Heart left ventricle (tissue), 16 donors: ENCODE measurements at regions not wholly inside any gene's neighbourhood (a gene's known extent, or its start where the extent isn't known, plus 50 kb on each side); places are given as distances from the start of the nearest gene placed in this dataset.

Experiments used
- ATAC-seq, 4 donors: fragments of 200-7000 bp; cut with Tn5 transposase; one replicate each; pipeline ENCODE4 v1.9.1; 2020 to 2022; ENCODE audit warnings: moderate library complexity in 4 of 4, mild to moderate bottlenecking in 3 of 4, moderate number of reproducible peaks in 1 of 4
- DNase-seq, 5 donors: peaks; one replicate each; pipeline ENCODE4 v3.0.0-alpha.2; 2020
- H3K27ac ChIP-seq, 12 donors: fragments of 200-600 bp; sonication (generic) in 4 of 12; one replicate each; pipeline versions ENCODE4 v1.5.0 to v1.8.0; 2016 to 2022; ENCODE audit warnings: mild to moderate bottlenecking in 2 of 12
- H3K27me3 ChIP-seq, 9 donors: fragments of 200-600 bp; sonication (generic) in 2 of 9; one replicate each; pipeline versions ENCODE4 v1.5.1 to v1.8.0; 2016 to 2022; ENCODE audit warnings: mild to moderate bottlenecking in 3 of 9
- H3K36me3 ChIP-seq, 9 donors: fragments of 200-600 bp; sonication (generic) in 2 of 9; one replicate each; pipeline versions ENCODE4 v1.5.0 to v1.8.0; 2018 to 2022; ENCODE audit warnings: mild to moderate bottlenecking in 2 of 9
- H3K4me1 ChIP-seq, 12 donors: fragments of 200-600 bp; sonication (generic) in 4 of 12; one replicate each; pipeline versions ENCODE4 v1.5.0 to v1.8.0; 2016 to 2022; ENCODE audit warnings: mild to moderate bottlenecking in 3 of 12
- H3K4me3 ChIP-seq, 12 donors: fragments of 200-600 bp; sonication (generic) in 4 of 12; one replicate each; pipeline versions ENCODE4 v1.5.0 to v1.8.0; 2017 to 2022; ENCODE audit warnings: mild to moderate bottlenecking in 9 of 12, moderate library complexity in 4 of 12
- H3K9me3 ChIP-seq, 12 donors: fragments of 200-600 bp; sonication (generic) in 4 of 12; one replicate each; pipeline versions ENCODE4 v1.5.0 to v1.8.0; 2016 to 2022; ENCODE audit warnings: mild to moderate bottlenecking in 1 of 12
- CTCF ChIP-seq, 12 donors: fragments of 200-600 bp; sonication (generic) in 4 of 12; IDR thresholded peaks; one replicate each; pipeline versions ENCODE4 v1.5.0 to v1.8.0; 2018 to 2022; ENCODE audit warnings: antibody characterized with exemption in 12 of 12, mild to moderate bottlenecking in 5 of 12
- POLR2A ChIP-seq, 2 donors: fragments of 450-650 bp; IDR thresholded peaks; one replicate each; pipeline ENCODE4 v1.6.1; 2017; ENCODE audit warnings: antibody characterized with exemption in 2 of 2, mild to moderate bottlenecking in 2 of 2, moderate library complexity in 2 of 2
- WGBS, 4 donors: extraction: QIAGEN DNeasy Blood & Tissue Kit in 2 of 4; methylation state at CpG; one replicate each; pipeline versions ENCODE4 v1.1.5 to v1.1.7; 2013 to 2018; 5-methylcytosine and 5-hydroxymethylcytosine counted together
- intact Hi-C, 10 donors: fragments of 100-400 bp; cut with DNase I; formaldehyde crosslinking; loops; one replicate each; pipeline versions ENCODE4 v1.11.1 to v1.14.2; 2022
- donor health status: ischemic (EF 13 %, LVEDD 7.1; RV severe dilation, severe dysfunction).
- donor health status: healthy with polysubstance abuse.
- donor health status: DM: no; HTN: yes; CAD: no.
- donor health status: DM: no; HTN: no; CAD: no.
- donor health status: ischemic (EF 25% LVEDD 6.9; RV normal size, moderate dysfunction).
- donor health status: ischemic (EF 25% LVEDD 5.7; RV mildly dilated, moderate dysfunction).
- donor health status: healthy.
- donor health status: DM: yes; HTN: yes; CAD: no.
- donor health status: ischemic (EF 35%, LVEDD 5.7; RV mildly dilated, moderate dysfunction).
- donor health status: nonischemic (EF 11% LVEDD 7.7; RV severe dilation, severe dysfunction).
- donor health status: DM: yes; HTN: yes; CAD: no.
- donor health status: PGD.
- donor health status: ischemic (EF 29% LVEDD 5.4; RV normal size, mild dysfunction).
- donor health status: nonischemic (EF 23%, LVEDD 6.1; RV moderate dilation, normal function).

DNA sequence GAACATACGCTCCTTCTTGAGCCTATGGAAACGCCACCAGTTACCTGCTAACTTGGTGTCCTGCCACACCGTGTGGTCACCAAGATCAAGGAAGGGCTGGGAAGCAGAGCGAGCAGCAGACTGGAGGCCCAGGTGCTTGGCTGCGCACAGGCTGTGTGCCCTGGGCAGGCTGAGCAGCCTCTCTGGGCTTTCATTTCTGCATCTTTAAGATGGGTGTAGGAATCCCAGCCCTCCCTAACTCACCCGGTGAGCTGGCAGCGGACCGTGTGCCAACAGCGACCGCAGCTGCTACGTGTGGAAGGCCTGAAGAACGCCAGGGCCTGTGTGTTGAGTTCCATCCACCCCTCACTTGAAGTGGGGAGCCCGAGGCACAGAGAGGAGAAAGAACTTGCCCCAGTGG lies 80.0 kb downstream of the IRF8 start:
- peaks cover 0 to 73% (median 3%) of the 10 kb centered on the region in 9 donors for H3K27me3 ChIP-seq
- intact Hi-C loops = no loop called here
- 88 to 95% (median 93%) methylated on average over 7 to 13 of the region's 13 CpGs for WGBS, 4 donors
- no peaks in the 10 kb centered on the region for H3K36me3 ChIP-seq
- DNase-seq (peak in 1 of 5 donors; percentile 36), ATAC-seq (no peak)
- H3K4me3 ChIP-seq = no peak overlapping the region
- peak overlapping the region in 1 of 12 donors; percentile 59 for H3K27ac ChIP-seq
- no peak for TF ChIP-seq POLR2A (IDR thresholded peaks at IDR 0.05)
- no peak for TF ChIP-seq CTCF (IDR thresholded peaks at IDR 0.05)
- peaks cover 0 to 34% (median 0%) of the 10 kb centered on the region in 12 donors for H3K4me1 ChIP-seq
- no peaks in the 10 kb centered on the region for H3K9me3 ChIP-seq

- Histone ChIP-seq H3K27ac (no peak overlapping the region), H3K27me3 (peaks cover 0 to 78% (median 3%) of the 10 kb centered on the region in 9 donors), H3K9me3 (no peaks in the 10 kb centered on the region), H3K36me3 (no peaks in the 10 kb centered on the region), H3K4me3 (no peak overlapping the region), H3K4me1 (peaks cover 0 to 40% (median 0%) of the 10 kb centered on the region in 12 donors)
- TF ChIP-seq CTCF (IDR thresholded peaks at IDR 0.05) (no peak), POLR2A (IDR thresholded peaks at IDR 0.05) (no peak)
- DNase-seq (peak in 1 of 5 donors; percentile 44), ATAC-seq (no peak)
- 78 to 90% (median 80%) methylated on average over 11 of the region's 11 CpGs for WGBS, 4 donors
- intact Hi-C loops = loop anchor here in 2 of 10 donors (10.0 kb wide), 2 partner anchors 75 to 155 kb away; no protein-coding TSS in a partner anchor
Observed at GRCh38 chr16:85979605-85980004, 80.6 kb downstream of the IRF8 start.

GRCh38 chr16:85980686-85981085 lies 81.7 kb downstream of the IRF8 start:
- no peak for DNase-seq
- Histone ChIP-seq H3K9me3 (no peaks in the 10 kb centered on the region), H3K36me3 (no peaks in the 10 kb centered on the region), H3K27ac (no peak overlapping the region), H3K27me3 (peaks cover 0 to 76% (median 8%) of the 10 kb centered on the region in 9 donors), H3K4me3 (no peak overlapping the region), H3K4me1 (peaks cover 0 to 50% (median 0%) of the 10 kb centered on the region in 12 donors)
- no peak for TF ChIP-seq CTCF (IDR thresholded peaks at IDR 0.05)
- TF ChIP-seq POLR2A (IDR thresholded peaks at IDR 0.05) = no peak
- WGBS, 4 donors = 92 to 94% (median 93%) methylated on average over 6 of the region's 6 CpGs
- intact Hi-C loops = loop anchor here in 2 of 10 donors (10.0 kb wide), 2 partner anchors 76 to 156 kb away; no protein-coding TSS in a partner anchor
- ATAC-seq = no peak

DNA sequence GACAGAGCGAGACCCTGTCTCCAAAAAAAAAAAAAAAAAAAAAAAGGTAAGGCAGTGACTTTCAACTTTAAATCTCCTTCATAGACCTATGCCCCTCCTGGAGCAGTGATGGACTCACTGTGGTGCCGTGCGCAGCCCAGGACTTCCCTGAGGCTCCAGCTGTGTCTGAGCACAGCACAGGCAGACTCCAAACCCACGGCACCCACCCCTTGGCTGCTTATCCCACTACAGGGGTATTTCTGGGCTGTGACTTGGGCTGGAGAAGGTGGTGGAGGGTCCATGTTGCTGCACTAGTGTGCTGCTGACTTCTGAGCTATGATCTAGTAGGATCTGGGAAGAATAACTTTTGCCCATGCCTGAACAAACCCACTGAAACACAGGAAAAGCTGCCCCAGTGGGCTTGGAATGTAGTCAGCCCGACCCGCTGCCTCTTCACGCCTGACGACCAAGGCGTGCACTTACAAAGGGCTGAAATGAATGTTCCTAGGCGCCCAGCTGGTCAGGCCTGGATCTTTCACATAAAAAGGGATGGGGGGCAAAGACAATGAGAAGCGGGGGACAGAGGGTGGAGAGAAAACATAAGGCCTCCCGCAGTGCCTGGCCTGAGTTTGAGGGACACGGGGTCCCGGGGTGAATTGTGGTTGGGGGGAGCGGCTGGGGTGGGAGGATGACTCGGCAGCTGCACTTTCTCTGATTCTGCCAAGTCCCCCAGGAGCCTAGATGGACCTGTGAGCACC lies 83.0 kb downstream of the IRF8 start:
- WGBS, 4 donors = 79 to 90% (median 84%) methylated on average over 15 to 16 of the region's 16 CpGs
- peak overlapping the region in 1 of 12 donors; percentile 52 for H3K27ac ChIP-seq
- peaks cover 0 to 65% (median 8%) of the 10 kb centered on the region in 9 donors for H3K27me3 ChIP-seq
- TF ChIP-seq POLR2A (IDR thresholded peaks at IDR 0.05) (no peak), CTCF (IDR thresholded peaks at IDR 0.05) (no peak)
- H3K9me3 ChIP-seq = no peaks in the 10 kb centered on the region
- peaks cover 0 to 58% (median 0%) of the 10 kb centered on the region in 12 donors for H3K4me1 ChIP-seq
- DNase-seq (peak in 1 of 5 donors; percentile 37), ATAC-seq (no peak)
- intact Hi-C loops = loop anchor here in 2 of 10 donors (10.0 kb wide), 2 partner anchors 77 to 157 kb away; no protein-coding TSS in a partner anchor
- no peak overlapping the region for H3K4me3 ChIP-seq
- H3K36me3 ChIP-seq = no peaks in the 10 kb centered on the region
